ENCODE measurements at regions not wholly inside any gene's neighbourhood (a gene's known extent, or its start where the extent isn't known, plus 50 kb on each side); places are given as distances from the start of the nearest gene placed in this dataset.
A peak's percentile ranks its signal among the peaks of the same experiment; 100 is the strongest.

GRCh38 chr1:182235604-182235951 is 156.0 kb downstream of the GLUL start:
- H3K27ac ChIP-seq (ENCODE audit: extremely low read depth, low read depth, low read length) = no peak overlapping the region
- no peaks in the 10 kb centered on the region for H3K4me1 ChIP-seq (ENCODE audit: control insufficient read depth, insufficient read depth, low read length)
- ChIA-PET POLR2A (interaction anchor here (1.0 kb wide), 1 partner anchor 156 kb away, joined by 3 read pairs; the partner anchor contains the start of gene GLUL), CTCF (interaction anchor here (2.1 kb wide), 1 partner anchor 92 kb away, joined by 14 read pairs; no protein-coding TSS in a partner anchor)
- no peak overlapping the region for H3K4me3 ChIP-seq (ENCODE audit: low read depth, low read length)
- H3K9me3 ChIP-seq (ENCODE audit: control insufficient read depth, insufficient read depth, low read depth, low read length) = no peaks in the 10 kb centered on the region
- no peaks in the 10 kb centered on the region for H3K36me3 ChIP-seq (ENCODE audit: control insufficient read depth in 2 of 2, insufficient read depth in 1 of 2, low read length in 2 of 2)
- no peak for TF ChIP-seq ZNF580 (tag by site-specific recombination; IDR thresholded peaks at IDR 0.05)
- TF ChIP-seq ZNF280C (tag by site-specific recombination; IDR thresholded peaks at IDR 0.05) = no peak
- TF ChIP-seq ZNF654 (tag by site-specific recombination; IDR thresholded peaks at IDR 0.05; ENCODE audit: low read depth) = no peak
- no peak for TF ChIP-seq ZNF391 (tag by site-specific recombination; IDR thresholded peaks at IDR 0.05; ENCODE audit: borderline replicate concordance, low read depth)
- TF ChIP-seq ZNF169 (tag by site-specific recombination; IDR thresholded peaks at IDR 0.05) = no peak

DNA sequence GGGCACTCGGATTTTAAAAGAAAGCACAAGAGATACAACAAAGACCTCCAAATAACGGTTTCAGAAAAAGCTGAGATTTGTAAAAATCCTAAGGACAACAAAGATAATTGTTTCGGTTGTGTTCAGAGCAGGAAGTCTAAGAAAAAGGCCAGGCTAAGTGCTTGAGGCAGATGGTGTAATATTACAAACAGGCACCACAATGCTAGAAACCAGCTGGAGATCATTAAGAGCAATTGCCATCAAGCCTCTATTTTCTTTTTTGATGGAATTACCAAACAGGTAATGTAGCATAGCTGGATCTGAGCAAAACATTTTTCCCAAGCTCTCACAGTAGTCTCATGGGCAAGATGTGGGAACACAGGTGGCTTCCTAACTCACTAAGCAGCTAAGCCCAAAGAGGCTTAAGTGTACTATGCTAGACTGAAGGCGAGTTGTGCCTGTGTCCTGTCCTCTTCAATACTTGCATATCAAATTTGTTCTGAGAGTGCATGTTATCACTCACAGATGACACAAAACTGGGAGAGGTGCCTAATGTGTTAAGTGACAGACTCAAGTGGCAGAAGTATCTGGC is 161.6 kb downstream of the GLUL start:
- H3K9me3 ChIP-seq (ENCODE audit: control insufficient read depth, insufficient read depth, low read depth, low read length) = no peaks in the 10 kb centered on the region
- no peak overlapping the region for H3K27ac ChIP-seq (ENCODE audit: extremely low read depth, low read depth, low read length)
- CTCF ChIA-PET = no interaction called here
- H3K4me1 ChIP-seq (ENCODE audit: control insufficient read depth, insufficient read depth, low read length) = peaks cover 7% of the 10 kb centered on the region; the same call in 1 of the 2 replicates
- H3K36me3 ChIP-seq (ENCODE audit: control insufficient read depth in 2 of 2, insufficient read depth in 1 of 2, low read length in 2 of 2) = no peaks in the 10 kb centered on the region
- TF ChIP-seq SETDB1 (IDR thresholded peaks at IDR 0.05; ENCODE audit: insufficient read length, low read length) (no peak), ZNF660 (tag by site-specific recombination; IDR thresholded peaks at IDR 0.05) (no peak), ZNF530 (tag by site-specific recombination; IDR thresholded peaks at IDR 0.05; ENCODE audit: low read depth) (no peak), ZNF423 (tag by site-specific recombination; IDR thresholded peaks at IDR 0.05) (no peak), ZNF248 (tag by site-specific recombination; IDR thresholded peaks at IDR 0.05) (no peak), KLF9 (tag by site-specific recombination; IDR thresholded peaks at IDR 0.05; ENCODE audit: low read depth) (no peak), BCL11B (tag by site-specific recombination; IDR thresholded peaks at IDR 0.05; ENCODE audit: low read depth) (no peak), ZBTB44 (tag by site-specific recombination; IDR thresholded peaks at IDR 0.05) (no peak), FEZF1 (tag by site-specific recombination; IDR thresholded peaks at IDR 0.05) (peak; percentile 30; the same call in 1 of the 2 replicates)
- TF ChIP-seq, protein P1, sequence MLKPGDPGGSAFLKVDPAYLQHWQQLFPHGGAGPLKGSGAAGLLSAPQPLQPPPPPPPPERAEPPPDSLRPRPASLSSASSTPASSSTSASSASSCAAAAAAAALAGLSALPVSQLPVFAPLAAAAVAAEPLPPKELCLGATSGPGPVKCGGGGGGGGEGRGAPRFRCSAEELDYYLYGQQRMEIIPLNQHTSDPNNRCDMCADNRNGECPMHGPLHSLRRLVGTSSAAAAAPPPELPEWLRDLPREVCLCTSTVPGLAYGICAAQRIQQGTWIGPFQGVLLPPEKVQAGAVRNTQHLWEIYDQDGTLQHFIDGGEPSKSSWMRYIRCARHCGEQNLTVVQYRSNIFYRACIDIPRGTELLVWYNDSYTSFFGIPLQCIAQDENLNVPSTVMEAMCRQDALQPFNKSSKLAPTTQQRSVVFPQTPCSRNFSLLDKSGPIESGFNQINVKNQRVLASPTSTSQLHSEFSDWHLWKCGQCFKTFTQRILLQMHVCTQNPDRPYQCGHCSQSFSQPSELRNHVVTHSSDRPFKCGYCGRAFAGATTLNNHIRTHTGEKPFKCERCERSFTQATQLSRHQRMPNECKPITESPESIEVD (tag by site-specific recombination; IDR thresholded peaks at IDR 0.05) = peak; percentile 88
- POLR2A ChIA-PET = no interaction called here
- no peak overlapping the region for H3K4me3 ChIP-seq (ENCODE audit: low read depth, low read length)

DNA sequence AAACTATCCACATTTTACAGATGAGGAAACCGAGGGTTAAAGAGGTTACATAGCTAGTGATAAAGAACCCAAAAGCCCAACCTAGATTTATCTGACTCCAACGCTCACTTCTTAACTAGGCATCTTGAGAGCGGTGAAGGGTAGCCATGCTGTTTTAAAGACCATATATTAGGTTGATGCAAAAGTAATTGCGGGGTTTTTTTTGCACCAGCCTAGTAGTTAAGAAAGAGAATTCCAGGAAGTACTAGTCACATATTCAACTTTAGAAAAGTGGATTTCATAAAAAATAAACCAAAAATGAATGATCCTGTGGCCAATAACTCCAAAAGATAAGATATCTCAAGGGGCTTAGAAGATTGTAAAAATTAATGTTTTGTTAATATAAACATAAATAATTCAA is 162.1 kb downstream of the GLUL start:
- ChIA-PET CTCF (no interaction called here), POLR2A (no interaction called here)
- no peak for TF ChIP-seq ZNF248 (tag by site-specific recombination; IDR thresholded peaks at IDR 0.05)
- TF ChIP-seq MZF1 (tag by site-specific recombination; IDR thresholded peaks at IDR 0.05; ENCODE audit: borderline replicate concordance) = no peak
- TF ChIP-seq BCL11B (tag by site-specific recombination; IDR thresholded peaks at IDR 0.05; ENCODE audit: low read depth) = no peak
- no peak for TF ChIP-seq ZNF280C (tag by site-specific recombination; IDR thresholded peaks at IDR 0.05)
- TF ChIP-seq ZBTB20 (tag by site-specific recombination; IDR thresholded peaks at IDR 0.05) = no peak
- TF ChIP-seq, protein P1 (tag by site-specific recombination; IDR thresholded peaks at IDR 0.05) = no peak
- TF ChIP-seq KLF1 (tag by site-specific recombination; IDR thresholded peaks at IDR 0.05) = no peak
- TF ChIP-seq, protein P2, sequence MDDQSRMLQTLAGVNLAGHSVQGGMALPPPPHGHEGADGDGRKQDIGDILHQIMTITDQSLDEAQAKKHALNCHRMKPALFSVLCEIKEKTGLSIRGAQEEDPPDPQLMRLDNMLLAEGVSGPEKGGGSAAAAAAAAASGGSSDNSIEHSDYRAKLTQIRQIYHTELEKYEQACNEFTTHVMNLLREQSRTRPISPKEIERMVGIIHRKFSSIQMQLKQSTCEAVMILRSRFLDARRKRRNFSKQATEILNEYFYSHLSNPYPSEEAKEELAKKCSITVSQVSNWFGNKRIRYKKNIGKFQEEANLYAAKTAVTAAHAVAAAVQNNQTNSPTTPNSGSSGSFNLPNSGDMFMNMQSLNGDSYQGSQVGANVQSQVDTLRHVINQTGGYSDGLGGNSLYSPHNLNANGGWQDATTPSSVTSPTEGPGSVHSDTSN (CRISPR knock-in tag; IDR thresholded peaks at IDR 0.05) = no peak

More for the DNA sequence above, 162.1 kb downstream of the GLUL start:
- no peaks in the 10 kb centered on the region for H3K9me3 ChIP-seq (ENCODE audit: control insufficient read depth, insufficient read depth, low read depth, low read length)
- H3K27ac ChIP-seq (ENCODE audit: extremely low read depth, low read depth, low read length) = no peak overlapping the region
- H3K4me1 ChIP-seq (ENCODE audit: control insufficient read depth, insufficient read depth, low read length) = peaks cover 7% of the 10 kb centered on the region; the same call in 1 of the 2 replicates
- H3K4me3 ChIP-seq (ENCODE audit: low read depth, low read length) = no peak overlapping the region
- H3K36me3 ChIP-seq (ENCODE audit: control insufficient read depth in 2 of 2, insufficient read depth in 1 of 2, low read length in 2 of 2) = no peaks in the 10 kb centered on the region

Measured in HEK293 (cell line).